Liver (tissue), 8 donors: ENCODE measurements at regions not wholly inside any gene's neighbourhood (a gene's known extent, or its start where the extent isn't known, plus 50 kb on each side); places are given as distances from the start of the nearest gene placed in this dataset.

ENCODE experiments used
- DNase-seq: peaks from one replicate; pipeline ENCODE4 v3.0.0-alpha.2; 2017; ENCODE audit warnings: low spot score
- H3K27ac ChIP-seq, 2 donors: one replicate each; pipeline ENCODE4 v1.7.0; 2013; ENCODE audit warnings: inconsistent platforms in 2 of 2, low read length in 2 of 2, control low read depth in 1 of 2, low read depth in 1 of 2, mild to moderate bottlenecking in 1 of 2
- H3K27me3 ChIP-seq, 4 donors: one replicate each; pipeline versions ENCODE4 v1.6.1 to v1.7.0; 2013; ENCODE audit warnings: low read length in 3 of 4, inconsistent platforms in 1 of 4, mild to moderate bottlenecking in 1 of 4, moderate library complexity in 1 of 4; ENCODE audit not compliant: control insufficient read depth in 4 of 4, insufficient read depth in 4 of 4
- H3K36me3 ChIP-seq, 4 donors: one replicate each; pipeline versions ENCODE4 v1.6.1 to v1.7.0; 2013; ENCODE audit warnings: low read length in 3 of 4, mild to moderate bottlenecking in 3 of 4, low read depth in 1 of 4, moderate library complexity in 1 of 4; ENCODE audit not compliant: control insufficient read depth in 4 of 4, insufficient read depth in 3 of 4
- H3K4me1 ChIP-seq, 4 donors: one replicate each; pipeline versions ENCODE4 v1.6.1 to v1.7.0; 2013; ENCODE audit warnings: low read length in 3 of 4, mild to moderate bottlenecking in 3 of 4, moderate library complexity in 1 of 4; ENCODE audit not compliant: control insufficient read depth in 4 of 4, insufficient read depth in 4 of 4
- H3K4me3 ChIP-seq, 3 donors: one replicate each; pipeline versions ENCODE4 v1.6.1 to v1.7.0; 2013; ENCODE audit warnings: low read length in 3 of 3, control low read depth in 1 of 3, low read depth in 1 of 3, mild to moderate bottlenecking in 1 of 3
- H3K9ac ChIP-seq, 2 donors: one replicate each; pipeline ENCODE4 v1.7.0; 2013; ENCODE audit warnings: low read length in 2 of 2, mild to moderate bottlenecking in 2 of 2, moderate library complexity in 2 of 2, control low read depth in 1 of 2, low read depth in 1 of 2
- H3K9me3 ChIP-seq, 4 donors: one replicate each; pipeline versions ENCODE4 v1.6.1 to v1.7.0; 2013; ENCODE audit warnings: low read length in 3 of 4; ENCODE audit not compliant: control insufficient read depth in 4 of 4
- CTCF ChIP-seq: fragments of 150-350 bp; IDR thresholded peaks from 2 replicates; pipeline ENCODE4 v1.5.1; 2017; ENCODE audit warnings: improper control_type of control experiment, low read depth, low read length; ENCODE audit not compliant: missing input control
- EGR1 ChIP-seq, 2 donors: IDR thresholded peaks; 2 replicates each; pipeline ENCODE4 v1.6.1; 2016 to 2018; ENCODE audit warnings: antibody characterized with exemption in 2 of 2, low read depth in 2 of 2
- FOXA1 ChIP-seq: IDR thresholded peaks from 2 replicates; pipeline ENCODE4 v1.6.1; 2016; ENCODE audit warnings: antibody characterized with exemption
- FOXA2 ChIP-seq: IDR thresholded peaks from 2 replicates; pipeline ENCODE4 v1.6.1; 2016; ENCODE audit warnings: antibody characterized with exemption
- GABPA ChIP-seq, 2 donors: IDR thresholded peaks in 1 of 2; conservative IDR thresholded peaks in 1 of 2; 2 replicates each; pipeline ENCODE4 v1.6.1; 2016; ENCODE audit warnings: antibody characterized with exemption in 2 of 2, mild to moderate bottlenecking in 1 of 2, moderate library complexity in 1 of 2
- HNF4A ChIP-seq, 2 donors: conservative IDR thresholded peaks; 2 replicates each; pipeline ENCODE4 v1.6.1; 2016; ENCODE audit warnings: antibody characterized with exemption in 2 of 2, mild to moderate bottlenecking in 2 of 2
- HNF4G ChIP-seq: IDR thresholded peaks from 2 replicates; pipeline ENCODE4 v1.6.1; 2016; ENCODE audit warnings: antibody characterized with exemption
- JUND ChIP-seq, 2 donors: IDR thresholded peaks; 2 replicates each; pipeline ENCODE4 v1.6.1; 2016; ENCODE audit warnings: antibody characterized with exemption in 2 of 2
- MAX ChIP-seq: IDR thresholded peaks from 2 replicates; pipeline ENCODE4 v1.6.1; 2016; ENCODE audit warnings: antibody characterized with exemption
- NR2F2 ChIP-seq: IDR thresholded peaks from 2 replicates; pipeline ENCODE4 v1.6.1; 2016; ENCODE audit warnings: antibody characterized with exemption
- RAD21 ChIP-seq, 2 donors: IDR thresholded peaks; 2 replicates each; pipeline ENCODE4 v1.6.1; 2016; ENCODE audit warnings: antibody characterized with exemption in 2 of 2, mild to moderate bottlenecking in 2 of 2
- REST ChIP-seq: IDR thresholded peaks from 2 replicates; pipeline ENCODE4 v1.6.1; 2016; ENCODE audit warnings: antibody characterized with exemption, mild to moderate bottlenecking
- RXRA ChIP-seq, 2 donors: IDR thresholded peaks; 2 replicates each; pipeline ENCODE4 v1.6.1; 2017 to 2018; ENCODE audit warnings: antibody characterized with exemption in 2 of 2, mild to moderate bottlenecking in 1 of 2
- SP1 ChIP-seq: IDR thresholded peaks from 2 replicates; pipeline ENCODE4 v1.6.1; 2018; ENCODE audit warnings: antibody characterized with exemption, mild to moderate bottlenecking
- TAF1 ChIP-seq: conservative IDR thresholded peaks from 2 replicates; pipeline ENCODE4 v1.6.1; 2016; ENCODE audit warnings: antibody characterized with exemption, mild to moderate bottlenecking
- YY1 ChIP-seq: IDR thresholded peaks from 2 replicates; pipeline ENCODE4 v1.6.1; 2016; ENCODE audit warnings: antibody characterized with exemption, mild to moderate bottlenecking
- ZBTB33 ChIP-seq: IDR thresholded peaks from 2 replicates; pipeline ENCODE4 v1.6.1; 2016; ENCODE audit warnings: antibody characterized with exemption
- WGBS: extraction: QIAGEN DNeasy Blood & Tissue Kit; methylation state at CpG from one replicate; pipeline ENCODE4 v1.1.7; 2013; 5-methylcytosine and 5-hydroxymethylcytosine counted together
- TF ChIP-seq, protein P1 (sequence below): IDR thresholded peaks from 2 replicates; pipeline ENCODE4 v1.6.1; 2016; ENCODE audit warnings: antibody characterized with exemption
- donor health status: healthy.
- donor health status: healthy.
- donor health status: healthy.
- donor health status: healthy.
- donor health status: healthy.

DNA sequence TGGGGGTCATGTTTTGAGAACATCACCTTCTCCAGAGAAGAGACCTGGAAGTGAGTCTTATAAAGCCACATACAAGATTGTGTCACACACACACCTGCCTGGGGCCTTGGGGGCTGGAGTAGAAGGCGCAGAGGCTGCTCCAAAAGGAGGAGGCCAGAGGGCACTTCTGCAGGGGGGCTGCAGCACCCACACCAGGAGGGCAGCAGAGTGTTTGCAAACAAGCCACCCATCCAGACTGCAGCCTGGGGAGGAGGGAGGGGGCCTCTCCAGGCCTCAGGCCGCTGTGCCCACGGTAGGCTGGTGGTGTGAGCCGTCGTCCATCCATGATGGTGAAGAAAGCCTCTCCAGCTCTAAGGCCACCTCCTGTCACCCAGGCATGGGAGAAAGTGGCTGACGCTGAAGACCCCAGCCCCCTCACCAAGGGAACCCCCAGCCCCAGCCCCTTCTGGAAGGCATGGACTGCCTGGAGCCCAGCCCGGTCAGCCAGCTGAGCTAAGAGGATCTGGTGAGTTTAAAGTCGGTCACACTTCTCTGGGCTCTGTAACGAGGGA is 77.5 kb downstream of the FOXL3 start:
- Histone ChIP-seq H3K9ac (no peak overlapping the region), H3K36me3 (no peaks in the 10 kb centered on the region), H3K27me3 (no peaks in the 10 kb centered on the region), H3K4me1 (peaks cover 0 to 1% (median under 1%) of the 10 kb centered on the region in 4 donors), H3K4me3 (no peak overlapping the region), H3K9me3 (no peaks in the 10 kb centered on the region), H3K27ac (no peak overlapping the region)
- TF ChIP-seq MAX (no peak), CTCF (no peak), RAD21 (IDR thresholded peaks at IDR 0.05) (no peak), REST (no peak), HNF4A (conservative IDR thresholded peaks at IDR 0.05) (no peak), FOXA1 (no peak), SP1 (no peak), EGR1 (IDR thresholded peaks at IDR 0.05; ENCODE audit: low read depth in 2 of 2) (no peak), NR2F2 (no peak), FOXA2 (no peak), TAF1 (no peak), GABPA (IDR thresholded peaks at IDR 0.05 in 1 of 2, conservative IDR thresholded peaks at IDR 0.05 in 1 of 2) (no peak), HNF4G (no peak), YY1 (no peak), ZBTB33 (no peak), RXRA (IDR thresholded peaks at IDR 0.05) (no peak), JUND (IDR thresholded peaks at IDR 0.05) (no peak)
- TF ChIP-seq, protein P1, sequence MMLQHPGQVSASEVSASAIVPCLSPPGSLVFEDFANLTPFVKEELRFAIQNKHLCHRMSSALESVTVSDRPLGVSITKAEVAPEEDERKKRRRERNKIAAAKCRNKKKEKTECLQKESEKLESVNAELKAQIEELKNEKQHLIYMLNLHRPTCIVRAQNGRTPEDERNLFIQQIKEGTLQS: no peak
- 94% methylated on average over 9 of the region's 9 CpGs for WGBS
- DNase-seq: no peak
